Epithelial cell of proximal tubule (primary cell): ENCODE measurements at regions not wholly inside any gene's neighbourhood (a gene's known extent, or its start where the extent isn't known, plus 50 kb on each side); places are given as distances from the start of the nearest gene placed in this dataset.
"Not testable (repeated sequence)": the region's sequence is repeated elsewhere in the genome, so short reads cannot be mapped to it uniquely, and the experiment has no call there.

ENCODE experiments used
- DNase-seq: peaks from one replicate; pipeline ENCODE4 v3.0.0-alpha.2; 2011; ENCODE audit warnings: low read depth
- H3K4me3 ChIP-seq: 2 replicates; pipeline ENCODE4 v1.5.1; 2011; ENCODE audit warnings: low read depth, mild to moderate bottlenecking, low read length
- TF ChIP-seq, protein P1 (sequence below): conservative IDR thresholded peaks from 2 replicates; pipeline ENCODE4 v1.5.1; 2012; ENCODE audit warnings: low read depth, mild to moderate bottlenecking, low read length

DNA sequence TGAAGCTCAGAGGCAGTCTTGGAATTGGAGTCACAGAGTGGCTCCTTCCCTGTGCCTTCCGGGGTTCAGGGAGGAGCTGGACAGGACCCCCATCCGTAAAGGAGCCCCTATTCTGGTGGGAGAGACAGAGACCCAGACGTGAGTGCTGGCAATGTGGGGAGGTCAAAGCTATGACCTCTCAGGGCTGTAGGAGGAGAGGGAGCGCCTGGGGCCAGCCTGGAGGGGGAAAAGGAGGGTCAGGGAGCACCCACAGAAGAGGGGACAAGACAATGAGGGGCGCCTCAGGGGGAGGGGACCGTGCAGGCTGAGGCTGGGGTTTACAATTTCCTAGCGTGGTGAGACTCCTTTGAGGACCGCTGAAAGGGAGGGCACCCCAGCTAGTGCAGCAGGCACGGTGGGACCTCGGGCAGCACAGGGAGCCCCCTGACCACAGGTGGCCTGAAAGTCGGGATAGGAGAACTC lies 97.9 kb upstream of the LRPAP1 start:
- DNase-seq, result no peak
- H3K4me3 ChIP-seq, result no peak overlapping the region
- TF ChIP-seq, protein P1, sequence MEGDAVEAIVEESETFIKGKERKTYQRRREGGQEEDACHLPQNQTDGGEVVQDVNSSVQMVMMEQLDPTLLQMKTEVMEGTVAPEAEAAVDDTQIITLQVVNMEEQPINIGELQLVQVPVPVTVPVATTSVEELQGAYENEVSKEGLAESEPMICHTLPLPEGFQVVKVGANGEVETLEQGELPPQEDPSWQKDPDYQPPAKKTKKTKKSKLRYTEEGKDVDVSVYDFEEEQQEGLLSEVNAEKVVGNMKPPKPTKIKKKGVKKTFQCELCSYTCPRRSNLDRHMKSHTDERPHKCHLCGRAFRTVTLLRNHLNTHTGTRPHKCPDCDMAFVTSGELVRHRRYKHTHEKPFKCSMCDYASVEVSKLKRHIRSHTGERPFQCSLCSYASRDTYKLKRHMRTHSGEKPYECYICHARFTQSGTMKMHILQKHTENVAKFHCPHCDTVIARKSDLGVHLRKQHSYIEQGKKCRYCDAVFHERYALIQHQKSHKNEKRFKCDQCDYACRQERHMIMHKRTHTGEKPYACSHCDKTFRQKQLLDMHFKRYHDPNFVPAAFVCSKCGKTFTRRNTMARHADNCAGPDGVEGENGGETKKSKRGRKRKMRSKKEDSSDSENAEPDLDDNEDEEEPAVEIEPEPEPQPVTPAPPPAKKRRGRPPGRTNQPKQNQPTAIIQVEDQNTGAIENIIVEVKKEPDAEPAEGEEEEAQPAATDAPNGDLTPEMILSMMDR, result no peak

DNA sequence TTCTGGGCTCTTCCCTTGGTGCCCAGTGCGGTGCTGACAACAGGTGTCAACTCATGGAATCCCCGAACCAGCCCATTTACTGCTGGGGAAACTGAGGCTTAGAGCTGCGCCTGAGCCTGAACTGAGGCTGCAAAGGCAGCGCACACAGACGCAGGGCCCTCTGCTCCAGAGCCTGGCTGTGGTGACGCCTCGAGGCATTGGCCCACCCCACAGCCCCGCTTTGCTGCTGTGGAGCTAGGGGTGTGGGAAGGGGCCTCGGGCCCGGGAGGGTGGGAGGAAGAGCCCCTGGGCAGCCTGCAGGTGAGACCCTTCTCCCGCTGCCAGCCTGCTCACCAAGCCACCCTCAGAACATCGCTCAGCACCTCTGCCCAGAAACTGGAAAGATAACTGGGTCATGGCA lies 97.4 kb upstream of the LRPAP1 start:
- H3K4me3 ChIP-seq, result no peak overlapping the region
- TF ChIP-seq, protein P1, result no peak
- DNase-seq, result no peak

DNA sequence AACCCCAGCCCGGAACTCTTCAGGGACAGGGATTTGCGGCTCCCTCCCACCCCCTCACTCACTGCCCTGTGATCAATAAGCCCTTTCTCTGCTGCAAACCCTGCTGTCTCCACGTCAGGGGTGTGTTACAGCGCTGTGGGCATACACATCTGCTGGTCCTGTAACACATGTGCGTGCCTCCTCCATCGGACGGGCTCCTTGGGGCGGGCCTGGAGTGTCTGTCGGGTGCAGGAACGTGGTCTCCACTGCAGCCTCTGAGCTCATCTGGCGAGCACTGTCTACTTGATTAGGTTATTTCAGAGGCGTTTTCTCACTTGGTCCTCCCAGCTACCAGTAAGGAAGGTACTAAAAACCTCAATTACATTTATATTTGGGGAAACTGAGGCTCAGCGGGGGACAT lies 97.0 kb upstream of the LRPAP1 start:
- H3K4me3 ChIP-seq, DNase-seq: not testable (repeated sequence)

DNA sequence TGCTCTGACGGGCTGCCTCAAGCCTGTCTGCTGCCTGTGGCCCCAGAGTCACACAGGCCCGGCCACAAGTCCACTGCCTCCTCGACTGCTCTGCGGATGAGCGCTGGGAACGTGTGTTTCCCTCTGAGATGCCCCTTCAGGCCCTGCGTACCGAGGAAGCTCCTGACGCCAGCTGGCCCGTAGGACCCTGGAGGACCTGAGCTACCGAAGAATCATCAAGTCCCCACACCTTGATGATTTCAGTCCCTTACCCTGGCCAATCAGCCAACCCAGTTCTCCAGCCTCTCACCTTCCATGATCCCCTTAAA lies 96.6 kb upstream of the LRPAP1 start:
- H3K4me3 ChIP-seq, result no peak overlapping the region
- TF ChIP-seq, protein P1, result no peak
- no peak for DNase-seq

DNA sequence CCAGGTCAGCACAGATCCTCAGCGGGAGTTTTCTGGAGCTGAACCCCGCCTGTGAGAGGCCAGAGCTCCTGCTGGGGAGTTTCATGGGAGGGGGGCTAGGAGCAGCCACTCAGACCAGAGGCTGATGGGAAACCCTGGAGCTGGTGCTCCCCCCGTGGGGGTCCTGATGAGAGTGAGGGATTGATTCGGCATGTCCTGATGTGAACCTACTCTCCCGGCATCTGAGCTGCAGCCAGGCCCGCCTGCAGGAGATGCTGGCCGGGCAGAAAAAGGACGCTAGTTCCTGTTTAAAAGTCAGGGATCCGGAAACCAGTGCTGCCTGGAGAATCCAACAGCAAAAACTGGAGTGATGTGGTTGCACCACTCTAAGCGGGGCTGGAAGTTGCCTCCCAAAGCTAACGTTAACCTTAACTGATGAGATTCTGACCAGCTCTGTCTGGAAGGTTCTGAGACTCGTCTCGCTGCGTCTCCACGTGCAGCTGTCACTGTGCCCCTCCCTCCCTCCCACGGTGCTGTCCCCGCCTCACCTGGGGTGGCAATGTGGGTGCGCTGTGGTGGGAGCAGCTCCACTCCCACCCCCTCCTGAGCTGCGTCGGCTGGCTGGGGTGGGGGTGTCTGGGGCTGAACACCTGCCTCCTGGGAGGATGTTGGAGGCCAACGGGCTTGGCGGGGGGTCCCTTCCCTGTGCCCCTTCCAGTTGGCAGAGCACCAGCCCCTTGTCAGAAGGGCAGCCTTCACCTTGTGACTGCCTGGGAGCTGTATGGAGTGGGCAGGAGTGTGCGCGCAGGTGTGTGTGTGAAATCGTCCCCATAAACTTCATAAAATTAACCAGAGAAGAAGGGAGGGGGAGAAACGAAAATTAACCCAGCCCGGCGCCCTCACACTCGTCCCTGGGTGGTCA lies 96.0 kb upstream of the LRPAP1 start:
- not testable (repeated sequence) for H3K4me3 ChIP-seq, DNase-seq

DNA sequence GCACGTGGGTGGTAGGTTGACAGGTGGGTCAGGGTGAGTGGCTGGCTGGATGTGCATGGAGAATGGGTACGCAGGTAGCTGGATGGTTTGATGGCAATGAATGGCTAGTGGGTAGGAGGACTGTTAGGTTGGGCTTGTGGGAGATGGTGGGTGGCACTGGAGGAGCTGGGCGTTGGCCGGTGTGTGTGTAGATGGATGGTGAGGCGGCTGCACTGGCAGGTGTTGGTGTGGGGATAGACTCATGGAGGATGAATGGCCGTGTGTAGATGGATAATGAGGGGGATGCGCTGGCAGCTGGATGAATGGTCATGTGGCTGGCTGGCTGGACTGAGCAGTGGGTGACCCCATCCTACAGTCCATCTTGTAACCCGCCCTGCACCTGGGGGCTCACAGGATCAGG lies 95.2 kb upstream of the LRPAP1 start:
- not testable (repeated sequence) for H3K4me3 ChIP-seq, DNase-seq

DNA sequence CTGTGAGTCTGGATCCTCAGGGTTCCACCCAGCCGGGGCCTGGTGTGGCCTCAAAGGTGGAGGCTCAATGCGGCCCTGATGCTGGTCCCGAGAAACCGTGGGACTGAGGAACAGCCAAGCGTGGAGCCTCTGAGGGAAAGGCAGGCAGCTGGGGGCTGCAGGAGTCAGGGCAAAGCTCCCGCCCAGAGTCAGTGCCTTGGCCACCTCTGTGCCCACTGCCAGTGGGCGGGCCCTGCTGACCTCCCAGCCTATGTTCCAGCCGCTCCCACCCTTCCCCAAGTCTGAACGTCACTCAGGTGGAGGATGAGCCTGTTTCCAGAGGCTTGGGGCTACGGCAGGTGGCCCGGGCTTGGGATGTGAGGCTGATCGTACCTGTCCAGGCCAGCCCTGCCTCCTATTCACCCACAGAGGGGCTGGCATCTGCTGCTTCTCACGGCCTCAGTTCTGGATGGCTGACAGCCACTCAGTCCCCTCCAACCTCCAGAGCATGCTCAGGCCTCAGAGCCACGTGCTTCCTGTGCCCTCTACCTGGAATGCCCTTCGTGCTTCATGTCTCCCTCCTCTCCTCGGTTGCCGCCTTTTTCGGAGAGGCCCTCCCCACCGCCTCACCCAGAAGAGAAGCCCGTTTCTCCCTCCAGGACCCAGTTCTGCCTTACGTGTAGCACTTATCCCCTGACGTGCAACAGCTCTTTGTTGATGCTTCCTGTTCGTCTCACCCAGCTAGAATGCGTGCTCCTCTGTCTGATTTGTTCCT lies 94.1 kb upstream of the LRPAP1 start:
- not testable (repeated sequence) for DNase-seq, H3K4me3 ChIP-seq

DNA sequence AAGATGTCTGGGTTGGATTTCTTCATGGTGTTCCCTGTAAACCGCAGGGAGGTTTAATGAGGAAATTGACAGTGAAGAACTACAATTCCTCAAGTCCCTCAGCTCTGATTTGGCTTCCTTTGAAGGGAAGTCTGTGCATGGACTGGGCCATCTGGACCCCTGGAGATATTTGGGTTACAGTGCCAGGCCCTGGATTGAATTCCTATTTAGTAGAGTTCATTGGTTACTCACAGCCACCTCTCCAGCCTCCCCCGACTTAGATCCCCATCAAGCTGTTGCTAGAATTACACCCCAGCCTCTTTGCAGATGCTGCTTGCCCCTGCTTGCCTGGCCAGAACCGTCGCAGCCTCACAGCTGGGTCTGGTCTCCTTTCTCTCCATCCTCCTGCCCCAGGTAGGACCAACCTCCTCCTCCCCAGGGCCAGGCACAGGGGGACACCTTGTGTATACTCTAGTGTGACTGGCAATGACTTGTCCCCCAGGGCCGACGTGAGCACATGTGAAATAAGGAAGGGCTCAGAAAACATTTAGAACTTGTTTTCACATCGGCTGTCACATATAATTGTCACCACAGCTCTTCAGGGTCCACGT lies 93.2 kb upstream of the LRPAP1 start:
- not testable (repeated sequence) for H3K4me3 ChIP-seq, DNase-seq

DNA sequence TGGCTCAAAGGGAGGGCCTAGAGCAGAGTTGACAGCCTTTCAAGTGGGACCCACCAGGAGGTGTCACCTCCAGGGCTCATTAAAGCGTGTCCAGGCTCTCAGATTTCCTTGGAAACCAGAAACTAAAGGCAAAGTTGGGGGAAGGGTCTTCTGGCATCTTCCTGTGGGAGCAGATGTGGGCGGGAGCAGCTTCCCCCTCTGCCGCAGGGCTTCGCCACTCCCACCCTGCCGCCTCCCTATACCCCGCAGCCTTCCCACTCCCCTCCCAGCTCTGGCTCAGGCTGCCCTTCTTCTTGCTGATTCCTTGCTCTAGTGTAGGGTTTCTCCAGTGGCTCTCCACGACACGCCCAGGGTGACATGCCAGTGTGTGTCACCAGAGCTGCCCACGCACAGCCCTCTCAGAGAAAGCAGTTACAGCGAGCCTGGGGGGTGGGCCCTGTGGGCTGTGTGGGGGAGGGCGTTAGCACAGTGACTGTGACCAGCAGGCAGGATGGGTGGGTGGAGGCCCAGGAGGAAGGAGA lies 91.6 kb upstream of the LRPAP1 start:
- DNase-seq, H3K4me3 ChIP-seq: not testable (repeated sequence)

DNA sequence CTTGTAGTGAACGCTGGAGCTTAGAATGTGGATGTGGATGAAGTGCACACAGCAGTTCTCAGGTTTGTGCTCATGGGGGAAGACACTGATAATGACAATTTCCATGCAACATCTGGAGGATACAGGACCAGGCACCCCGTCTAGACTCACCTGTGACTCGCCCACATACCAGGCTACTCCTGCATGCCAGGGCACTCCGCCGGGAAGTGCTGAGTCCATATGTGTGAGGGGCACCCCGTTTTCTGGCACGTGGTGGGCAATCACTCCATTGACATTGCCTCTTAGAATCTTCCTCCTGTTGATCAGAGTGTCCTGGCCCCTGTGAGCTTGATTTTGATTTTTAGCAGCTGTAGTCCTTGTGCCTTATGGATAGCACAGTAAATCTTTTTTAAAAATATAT lies 90.9 kb upstream of the LRPAP1 start:
- no peak for DNase-seq
- H3K4me3 ChIP-seq, result no peak overlapping the region
- TF ChIP-seq, protein P1, result no peak

DNA sequence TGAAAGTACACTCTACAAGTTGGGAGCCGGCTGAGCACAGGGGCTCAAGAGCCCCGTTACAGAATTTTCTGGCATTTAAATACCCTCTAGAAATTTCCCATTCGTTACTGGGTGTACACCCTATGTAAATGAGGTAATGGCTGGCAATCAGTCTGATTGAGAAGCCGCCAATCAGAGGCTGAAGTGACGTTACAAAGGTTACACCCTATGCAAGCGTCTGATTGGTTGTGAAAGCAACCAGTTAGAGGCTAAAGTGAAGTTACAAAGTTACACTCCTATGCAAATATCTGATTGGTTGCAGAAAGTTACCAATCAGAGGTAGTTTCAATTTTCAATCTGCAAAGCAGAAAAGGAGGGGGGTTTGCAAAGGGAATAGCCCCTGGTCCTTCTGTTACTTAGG lies 88.1 kb upstream of the LRPAP1 start:
- not testable (repeated sequence) for DNase-seq

DNA sequence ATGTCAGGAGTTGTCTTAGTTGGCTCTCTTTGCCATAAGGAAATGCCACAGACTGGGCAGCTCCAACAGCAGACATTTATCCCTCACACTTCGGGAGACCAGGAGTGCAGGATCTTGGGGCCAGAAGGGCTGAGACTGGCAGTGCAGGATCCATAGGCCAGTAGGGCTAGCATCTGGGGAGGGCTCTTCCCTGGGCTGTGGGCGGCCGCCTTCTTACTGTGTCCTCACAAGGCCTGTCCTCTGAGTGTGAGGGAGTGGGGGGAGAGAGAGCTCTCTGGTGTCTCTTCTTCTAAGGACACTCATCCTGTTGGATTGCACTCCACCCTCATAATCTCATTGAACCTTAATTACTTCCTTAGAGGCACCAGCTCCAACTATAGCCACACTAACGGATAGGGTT lies 87.5 kb upstream of the LRPAP1 start:
- not testable (repeated sequence) for DNase-seq, H3K4me3 ChIP-seq

More for the DNA sequence above, 88.1 kb upstream of the LRPAP1 start:
- H3K4me3 ChIP-seq, result not testable (repeated sequence)

DNA sequence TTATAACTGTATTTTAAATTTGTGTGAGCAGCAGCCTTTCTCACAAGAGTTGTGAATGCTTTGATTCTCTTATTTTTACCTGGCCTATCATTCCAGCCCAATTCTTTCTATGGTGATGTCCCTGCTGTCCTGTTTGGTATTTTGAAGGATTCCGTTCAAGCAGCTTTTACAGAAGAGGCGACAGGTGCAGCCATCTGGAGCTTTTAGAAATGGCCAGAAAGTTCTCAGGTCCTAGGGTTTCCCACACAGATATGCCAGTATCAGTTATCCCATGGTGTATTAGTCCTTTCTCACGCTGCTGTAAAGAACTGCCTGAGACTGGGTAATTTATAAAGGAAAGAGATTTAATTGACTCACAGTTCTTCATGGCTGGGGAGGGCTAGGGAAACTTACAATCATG lies 86.1 kb upstream of the LRPAP1 start:
- H3K4me3 ChIP-seq, DNase-seq: not testable (repeated sequence)
